Kidney (tissue), 13 donors: ENCODE measurements at regions not wholly inside any gene's neighbourhood (a gene's known extent, or its start where the extent isn't known, plus 50 kb on each side); places are given as distances from the start of the nearest gene placed in this dataset.

Experiments used
- DNase-seq, 5 donors: peaks; one replicate each; pipeline ENCODE4 v3.0.0-alpha.2; 2013 to 2020
- FAIRE-seq: peaks from 2 replicates; lab custom pipeline; 2012; peaks lifted over from hg19 to GRCh38; lab: Jason Lieb, UNC
- H3K27ac ChIP-seq, 2 donors: one replicate each; pipeline ENCODE4 v1.7.0; 2013; ENCODE audit warnings: low read depth in 2 of 2, low read length in 2 of 2, inconsistent platforms in 1 of 2
- H3K27me3 ChIP-seq: one replicate; pipeline ENCODE4 v1.7.1; 2013; ENCODE audit warnings: low read length, inconsistent platforms; ENCODE audit not compliant: control insufficient read depth, insufficient read depth
- H3K36me3 ChIP-seq, 3 donors: one replicate each; pipeline versions ENCODE4 v1.7.0 to v1.7.1; 2013; ENCODE audit warnings: low read length in 3 of 3, control low read depth in 1 of 3, inconsistent platforms in 1 of 3; ENCODE audit not compliant: insufficient read depth in 3 of 3, control insufficient read depth in 2 of 3
- H3K4me1 ChIP-seq, 3 donors: one replicate each; pipeline versions ENCODE4 v1.7.0 to v1.7.1; 2013; ENCODE audit warnings: low read length in 3 of 3, inconsistent platforms in 1 of 3, low read depth in 1 of 3; ENCODE audit not compliant: control insufficient read depth in 2 of 3, insufficient read depth in 2 of 3
- H3K4me3 ChIP-seq, 3 donors: one replicate each; pipeline versions ENCODE4 v1.7.0 to v1.8.1; 2013; ENCODE audit warnings: low read length in 3 of 3, control low read depth in 1 of 3, inconsistent platforms in 1 of 3
- H3K9ac ChIP-seq, 3 donors: one replicate each; pipeline versions ENCODE4 v1.7.0 to v1.7.1; 2013; ENCODE audit warnings: low read length in 3 of 3, control low read depth in 1 of 3, inconsistent platforms in 1 of 3
- H3K9me3 ChIP-seq, 3 donors: one replicate each; pipeline versions ENCODE4 v1.7.0 to v1.7.1; 2013; ENCODE audit warnings: low read length in 3 of 3, control low read depth in 1 of 3, inconsistent platforms in 1 of 3; ENCODE audit not compliant: control insufficient read depth in 2 of 3, insufficient read depth in 1 of 3
- CTCF ChIP-seq: IDR thresholded peaks from 3 replicates; pipeline ENCODE4 v1.5.1; 2012; ENCODE audit warnings: mild to moderate bottlenecking, moderate library complexity, borderline replicate concordance; ENCODE audit not compliant: insufficient read depth; ENCODE audit errors: extremely low read depth
- intact Hi-C: fragments of 100-400 bp; cut with DNase I; formaldehyde crosslinking; loops from one replicate; pipeline ENCODE4 v1.11.1; 2022
- donor health status: control.
- donor health status: control.
- donor health status: control.
- donor health status: control.
- donor health status: control.
- donor health status: DM: yes; HTN: yes; CAD: no.
- donor health status: Normal renal cell carcinoma (clear cell type).

GRCh38 chr1:78831731-78832360 lies 174.7 kb downstream of the ADGRL4 start:
- H3K36me3 ChIP-seq = no peaks in the 10 kb centered on the region
- no peak for FAIRE-seq

GRCh38 chr1:78833491-78833890 lies 173.0 kb downstream of the ADGRL4 start:
- no peaks in the 10 kb centered on the region for H3K9me3 ChIP-seq
- H3K27ac ChIP-seq = no peak overlapping the region
- DNase-seq = peak in 3 of 5 donors; percentile 29 to 87 (median 84)
- no peak overlapping the region for H3K4me3 ChIP-seq
- H3K27me3 ChIP-seq = no peaks in the 10 kb centered on the region
- no peak overlapping the region for H3K9ac ChIP-seq
- TF ChIP-seq CTCF = no peak
- no peaks in the 10 kb centered on the region for H3K4me1 ChIP-seq
- FAIRE-seq = no peak
- intact Hi-C loops = no loop called here
- H3K36me3 ChIP-seq = no peaks in the 10 kb centered on the region

More at GRCh38 chr1:78831731-78832360, 174.7 kb downstream of the ADGRL4 start:
- Histone ChIP-seq H3K27ac (no peak overlapping the region), H3K4me3 (no peak overlapping the region), H3K27me3 (no peaks in the 10 kb centered on the region), H3K9me3 (no peaks in the 10 kb centered on the region), H3K4me1 (no peaks in the 10 kb centered on the region), H3K9ac (no peak overlapping the region)
- TF ChIP-seq CTCF = no peak
- no peak for DNase-seq
- intact Hi-C loops = no loop called here

- no peak overlapping the region for H3K9ac ChIP-seq
- TF ChIP-seq CTCF = no peak
- H3K27ac ChIP-seq = no peak overlapping the region
Observed at GRCh38 chr1:78834201-78834741, 172.3 kb downstream of the ADGRL4 start.

More at GRCh38 chr1:78834201-78834741, 172.3 kb downstream of the ADGRL4 start:
- Histone ChIP-seq H3K36me3 (no peaks in the 10 kb centered on the region), H3K4me3 (no peak overlapping the region), H3K27me3 (no peaks in the 10 kb centered on the region), H3K4me1 (no peaks in the 10 kb centered on the region), H3K9me3 (no peaks in the 10 kb centered on the region)
- FAIRE-seq (no peak), DNase-seq (no peak)
- intact Hi-C loops = no loop called here
